ENCODE measurements at regions not wholly inside any gene's neighbourhood (a gene's known extent, or its start where the extent isn't known, plus 50 kb on each side); places are given as distances from the start of the nearest gene placed in this dataset.

DNA sequence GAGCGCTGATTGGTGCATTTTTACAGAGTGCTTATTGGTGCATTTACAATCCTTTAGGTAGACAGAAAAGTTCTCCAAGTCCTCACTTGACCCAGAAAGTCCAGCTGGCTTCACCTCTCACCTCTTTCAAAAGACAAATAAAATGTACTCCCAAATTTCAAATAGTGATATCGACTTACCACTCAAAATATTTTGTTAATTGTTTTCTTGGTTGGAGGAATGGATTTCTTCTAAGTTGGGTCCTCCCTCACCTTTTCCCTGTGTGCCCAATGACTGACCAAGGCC is 338.4 kb upstream of the KLF3 start:
- no peak overlapping the region for H3K27ac Mint-ChIP-seq
- DNase-seq (ENCODE audit: extremely low spot score, unreplicated experiment): no peak
- peaks cover 5% of the 10 kb centered on the region for H3K9me3 Mint-ChIP-seq
- peaks cover 27% of the 10 kb centered on the region for H3K4me1 Mint-ChIP-seq (ENCODE audit: unreplicated experiment)
- no peaks in the 10 kb centered on the region for H3K27me3 Mint-ChIP-seq
- TF ChIP-seq, protein P1, sequence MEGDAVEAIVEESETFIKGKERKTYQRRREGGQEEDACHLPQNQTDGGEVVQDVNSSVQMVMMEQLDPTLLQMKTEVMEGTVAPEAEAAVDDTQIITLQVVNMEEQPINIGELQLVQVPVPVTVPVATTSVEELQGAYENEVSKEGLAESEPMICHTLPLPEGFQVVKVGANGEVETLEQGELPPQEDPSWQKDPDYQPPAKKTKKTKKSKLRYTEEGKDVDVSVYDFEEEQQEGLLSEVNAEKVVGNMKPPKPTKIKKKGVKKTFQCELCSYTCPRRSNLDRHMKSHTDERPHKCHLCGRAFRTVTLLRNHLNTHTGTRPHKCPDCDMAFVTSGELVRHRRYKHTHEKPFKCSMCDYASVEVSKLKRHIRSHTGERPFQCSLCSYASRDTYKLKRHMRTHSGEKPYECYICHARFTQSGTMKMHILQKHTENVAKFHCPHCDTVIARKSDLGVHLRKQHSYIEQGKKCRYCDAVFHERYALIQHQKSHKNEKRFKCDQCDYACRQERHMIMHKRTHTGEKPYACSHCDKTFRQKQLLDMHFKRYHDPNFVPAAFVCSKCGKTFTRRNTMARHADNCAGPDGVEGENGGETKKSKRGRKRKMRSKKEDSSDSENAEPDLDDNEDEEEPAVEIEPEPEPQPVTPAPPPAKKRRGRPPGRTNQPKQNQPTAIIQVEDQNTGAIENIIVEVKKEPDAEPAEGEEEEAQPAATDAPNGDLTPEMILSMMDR (conservative IDR thresholded peaks at IDR 0.05): no peak
- peaks cover 4% of the 10 kb centered on the region for H3K36me3 Mint-ChIP-seq
- H3K4me3 Mint-ChIP-seq: no peak overlapping the region

DNA sequence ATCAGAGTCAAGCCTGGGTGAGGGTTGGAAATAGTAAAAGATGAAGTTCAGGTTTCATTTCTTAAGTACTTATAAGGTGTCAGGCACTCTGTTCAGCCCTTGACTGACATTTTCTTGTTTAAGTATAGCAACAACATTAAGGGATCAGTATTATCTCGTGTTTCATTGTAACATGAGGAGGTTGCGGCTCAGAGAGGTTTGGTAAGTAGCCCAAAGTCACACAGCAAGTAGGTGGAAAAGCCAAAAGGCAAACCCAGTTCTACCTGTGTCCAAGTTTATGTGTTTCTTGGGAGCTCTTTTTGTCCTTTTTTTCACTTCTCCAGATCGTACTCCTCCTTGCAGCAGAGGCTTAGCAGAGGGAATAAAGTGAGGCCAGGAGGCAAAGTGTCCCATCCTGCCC is 337.5 kb upstream of the KLF3 start:
- H3K4me3 Mint-ChIP-seq: no peak overlapping the region
- H3K4me1 Mint-ChIP-seq (ENCODE audit: unreplicated experiment): peaks cover 22% of the 10 kb centered on the region
- H3K36me3 Mint-ChIP-seq: peaks cover 4% of the 10 kb centered on the region
- no peaks in the 10 kb centered on the region for H3K27me3 Mint-ChIP-seq
- no peak overlapping the region for H3K27ac Mint-ChIP-seq
- peaks cover 5% of the 10 kb centered on the region for H3K9me3 Mint-ChIP-seq
- DNase-seq (ENCODE audit: extremely low spot score, unreplicated experiment): no peak
- TF ChIP-seq, protein P1 (conservative IDR thresholded peaks at IDR 0.05): no peak

DNA sequence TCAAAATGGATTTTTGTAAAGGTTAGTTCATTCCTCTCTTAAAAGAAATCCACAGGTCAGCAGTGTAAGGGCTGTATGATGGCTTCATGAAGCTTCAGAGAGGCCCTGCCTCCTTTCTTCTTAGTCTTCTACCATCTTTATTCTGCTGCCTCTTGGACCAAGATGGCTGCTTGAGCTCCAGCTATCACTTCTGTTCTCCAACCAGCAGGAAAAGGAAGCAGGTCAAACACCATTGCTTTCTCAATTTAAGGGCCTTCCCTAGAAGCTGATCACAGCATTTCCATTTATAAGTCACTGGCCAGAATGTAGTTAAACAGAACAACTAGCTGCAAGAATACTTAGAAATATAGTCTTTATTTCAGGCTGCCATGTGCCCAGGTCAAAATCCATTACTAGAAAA is 336.8 kb upstream of the KLF3 start:
- TF ChIP-seq, protein P1 (conservative IDR thresholded peaks at IDR 0.05): no peak
- Mint-ChIP-seq H3K27ac (no peak overlapping the region), H3K9me3 (peaks cover 5% of the 10 kb centered on the region), H3K4me1 (ENCODE audit: unreplicated experiment) (peaks cover 22% of the 10 kb centered on the region), H3K36me3 (peaks cover 2% of the 10 kb centered on the region), H3K27me3 (no peaks in the 10 kb centered on the region), H3K4me3 (no peak overlapping the region)
- no peak for DNase-seq (ENCODE audit: extremely low spot score, unreplicated experiment)

DNA sequence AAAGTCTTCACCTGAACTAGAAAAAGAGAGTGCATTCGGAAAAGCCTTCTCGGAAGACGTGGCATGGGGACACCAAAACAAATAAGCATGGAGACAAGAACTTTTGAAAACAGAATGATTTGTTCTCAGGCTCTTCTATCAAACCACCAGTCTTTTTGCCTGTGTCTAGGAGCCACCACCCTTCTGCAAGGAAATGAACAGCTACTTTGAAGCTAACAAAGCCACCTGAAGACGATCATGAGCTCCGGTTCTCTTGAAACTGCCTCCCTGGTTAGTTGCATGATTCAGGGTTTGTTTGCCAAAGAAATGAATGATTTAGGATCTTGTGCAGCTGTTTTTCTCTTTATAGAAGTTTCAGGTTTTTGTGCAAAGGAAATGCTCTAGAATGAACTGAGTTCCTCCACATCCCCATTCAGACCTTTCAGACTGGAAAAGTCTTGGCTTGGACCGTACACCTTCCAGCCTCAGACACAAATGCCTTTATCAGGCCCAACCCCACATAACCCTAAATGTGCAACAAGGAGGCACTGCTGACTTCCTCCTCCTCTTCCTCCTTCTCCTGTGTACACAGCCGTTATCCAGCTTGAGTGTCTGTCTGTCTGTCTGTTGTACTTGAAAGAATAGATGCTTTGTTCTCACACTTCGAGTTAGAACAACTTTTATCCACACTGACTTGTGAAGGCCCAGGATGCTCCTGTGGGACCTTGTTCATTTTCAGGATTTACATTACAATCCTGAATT is 334.8 kb upstream of the KLF3 start:
- peaks cover 22% of the 10 kb centered on the region for H3K4me1 Mint-ChIP-seq (ENCODE audit: unreplicated experiment)
- peaks cover 2% of the 10 kb centered on the region for H3K9me3 Mint-ChIP-seq
- DNase-seq (ENCODE audit: extremely low spot score, unreplicated experiment): no peak
- TF ChIP-seq, protein P1 (conservative IDR thresholded peaks at IDR 0.05): no peak
- no peaks in the 10 kb centered on the region for H3K27me3 Mint-ChIP-seq
- no peaks in the 10 kb centered on the region for H3K36me3 Mint-ChIP-seq
- H3K4me3 Mint-ChIP-seq: no peak overlapping the region
- peak overlapping the region; percentile 83 for H3K27ac Mint-ChIP-seq

DNA sequence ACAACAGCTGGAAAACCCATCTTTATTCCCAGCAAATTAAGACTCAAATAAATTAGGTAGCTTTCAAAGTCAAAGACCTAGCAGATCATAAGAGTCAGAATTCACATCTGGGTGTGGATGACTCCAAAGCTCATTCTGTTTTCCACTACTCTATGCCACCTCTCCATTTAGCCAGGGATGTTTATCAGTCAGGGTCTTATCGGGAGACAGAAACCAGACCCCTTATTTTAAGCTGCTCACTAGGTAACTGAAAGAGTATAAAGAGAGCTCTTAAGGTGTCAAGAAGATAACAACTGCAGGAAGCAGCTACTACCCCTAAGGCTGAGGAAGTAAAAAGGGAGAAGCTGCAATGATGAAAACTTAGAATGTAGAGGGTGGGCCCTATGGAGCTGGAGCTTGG is 333.7 kb upstream of the KLF3 start:
- no peaks in the 10 kb centered on the region for H3K36me3 Mint-ChIP-seq
- TF ChIP-seq, protein P1 (conservative IDR thresholded peaks at IDR 0.05): no peak
- no peaks in the 10 kb centered on the region for H3K9me3 Mint-ChIP-seq
- DNase-seq (ENCODE audit: extremely low spot score, unreplicated experiment): no peak
- H3K4me3 Mint-ChIP-seq: no peak overlapping the region
- H3K27ac Mint-ChIP-seq: no peak overlapping the region
- no peaks in the 10 kb centered on the region for H3K27me3 Mint-ChIP-seq
- peaks cover 22% of the 10 kb centered on the region for H3K4me1 Mint-ChIP-seq (ENCODE audit: unreplicated experiment)

DNA sequence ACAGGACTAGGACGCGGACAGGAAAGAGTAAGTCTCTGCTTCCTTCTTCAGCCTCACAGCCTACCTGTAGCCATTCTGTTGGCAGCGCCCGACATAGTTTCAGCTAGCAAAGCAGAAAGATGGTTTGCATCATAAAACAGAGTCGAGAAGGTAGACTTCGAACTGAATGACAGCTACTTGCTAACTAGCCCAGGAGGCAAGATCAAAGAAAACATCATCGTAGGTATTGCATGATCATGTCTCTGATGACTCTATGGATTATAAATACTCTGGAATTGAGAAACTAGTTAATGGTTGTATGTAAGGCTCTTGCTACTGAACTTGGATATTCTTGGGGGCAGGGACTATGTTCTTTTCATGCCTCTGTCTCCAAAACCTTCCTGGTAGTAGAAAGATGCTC is 333.1 kb upstream of the KLF3 start:
- DNase-seq (ENCODE audit: extremely low spot score, unreplicated experiment): no peak
- TF ChIP-seq, protein P1 (conservative IDR thresholded peaks at IDR 0.05): no peak
- H3K27ac Mint-ChIP-seq: no peak overlapping the region
- no peaks in the 10 kb centered on the region for H3K9me3 Mint-ChIP-seq
- H3K4me3 Mint-ChIP-seq: no peak overlapping the region
- no peaks in the 10 kb centered on the region for H3K36me3 Mint-ChIP-seq
- H3K27me3 Mint-ChIP-seq: no peaks in the 10 kb centered on the region
- peaks cover 22% of the 10 kb centered on the region for H3K4me1 Mint-ChIP-seq (ENCODE audit: unreplicated experiment)

All from type B pancreatic cell (in vitro differentiated cells).